Gastroesophageal sphincter (tissue), 4 donors: ENCODE measurements at regions not wholly inside any gene's neighbourhood (a gene's known extent, or its start where the extent isn't known, plus 50 kb on each side); places are given as distances from the start of the nearest gene placed in this dataset.
"Not testable (repeated sequence)": the region's sequence is repeated elsewhere in the genome, so short reads cannot be mapped to it uniquely, and the experiment has no call there.

Experiments used
- ATAC-seq: fragments of 150-250 bp; one replicate; pipeline ENCODE4 v1.9.1; 2016; ENCODE audit warnings: mild to moderate bottlenecking, moderate library complexity
- H3K27ac ChIP-seq, 4 donors: fragments of 200-600 bp; sonication (generic) in 3 of 4; 1 replicate in 3 of 4; 2 replicates in 1 of 4; pipeline ENCODE4 v1.5.1; 2016 to 2019
- H3K27me3 ChIP-seq: fragments of 200-600 bp; sonication (generic); one replicate; pipeline ENCODE4 v1.5.1; 2019
- H3K36me3 ChIP-seq, 2 donors: fragments of 200-600 bp; sonication (generic); one replicate each; pipeline ENCODE4 v1.5.1; 2019; ENCODE audit warnings: control low read depth in 1 of 2
- H3K4me1 ChIP-seq, 3 donors: fragments of 200-600 bp; sonication (generic); 1 replicate in 2 of 3; 2 replicates in 1 of 3; pipeline ENCODE4 v1.5.1; 2016 to 2019; ENCODE audit warnings: control low read depth in 2 of 3
- H3K4me3 ChIP-seq, 2 donors: fragments of 200-600 bp; sonication (generic); one replicate each; pipeline ENCODE4 v1.5.1; 2019; ENCODE audit warnings: mild to moderate bottlenecking in 1 of 2, moderate library complexity in 1 of 2
- H3K9me3 ChIP-seq, 3 donors: fragments of 200-600 bp; sonication (generic); one replicate each; pipeline ENCODE4 v1.5.1; 2017 to 2019; ENCODE audit warnings: control low read depth in 2 of 3
- EP300 ChIP-seq: sonication (generic); formaldehyde crosslinking; IDR thresholded peaks from one replicate; pipeline ENCODE4 v1.6.1; 2017; ENCODE audit warnings: antibody characterized with exemption, mild to moderate bottlenecking
- POLR2A ChIP-seq, 2 donors: fragments of 450-650 bp; IDR thresholded peaks; one replicate each; pipeline ENCODE4 v1.6.1; 2017; ENCODE audit warnings: antibody characterized with exemption in 2 of 2, mild to moderate bottlenecking in 2 of 2, moderate library complexity in 1 of 2
- POLR2AphosphoS5 ChIP-seq: sonication (generic); formaldehyde crosslinking; IDR thresholded peaks from one replicate; pipeline ENCODE4 v1.6.1; 2017; ENCODE audit warnings: antibody characterized with exemption
- WGBS, 2 donors: methylation state at CpG; one replicate each; pipeline ENCODE4 v1.1.5; 2018; ENCODE audit warnings: low coverage in 1 of 2; 5-methylcytosine and 5-hydroxymethylcytosine counted together
- TF ChIP-seq, protein P1 (sequence below), 4 experiments: fragments of 200-600 bp in 2 of 4; fragments of 450-650 bp in 2 of 4; sonication (generic) in 1 of 4; IDR thresholded peaks; one replicate each; pipeline ENCODE4 v1.5.1; 2017 to 2019; ENCODE audit warnings: antibody characterized with exemption in 4 of 4, mild to moderate bottlenecking in 2 of 4, moderate library complexity in 2 of 4

DNA sequence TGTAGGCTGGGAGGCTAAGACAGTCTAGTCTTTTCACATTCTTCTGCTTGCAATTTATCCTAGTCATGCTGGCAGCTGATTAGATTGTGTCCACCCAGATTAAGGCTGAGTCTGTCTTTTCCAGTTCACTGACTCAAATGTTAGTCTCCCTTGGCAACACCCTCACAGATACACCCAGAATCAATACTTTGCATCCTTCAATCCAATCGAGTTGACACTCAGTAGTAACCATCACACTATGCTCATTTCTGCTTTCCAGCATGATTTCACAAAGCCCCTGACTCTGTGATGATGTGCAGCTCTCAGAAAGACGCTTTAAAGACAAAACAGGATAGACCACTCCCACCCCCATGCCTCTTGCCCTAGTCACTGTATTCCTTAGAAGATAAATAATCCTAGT, 693.0 kb downstream of the HTR1B start:
- Histone ChIP-seq H3K4me1 (peaks cover 0 to 10% (median 0%) of the 10 kb centered on the region in 3 donors), H3K36me3 (no peaks in the 10 kb centered on the region), H3K4me3 (no peak overlapping the region), H3K9me3 (no peaks in the 10 kb centered on the region), H3K27me3 (no peaks in the 10 kb centered on the region), H3K27ac (no peak overlapping the region)
- WGBS, 2 donors: 63 to 64% methylated on average over 2 of the region's 2 CpGs
- no peak for TF ChIP-seq POLR2A (IDR thresholded peaks at IDR 0.05)
- no peak for TF ChIP-seq EP300
- TF ChIP-seq POLR2AphosphoS5: no peak
- TF ChIP-seq, protein P1, sequence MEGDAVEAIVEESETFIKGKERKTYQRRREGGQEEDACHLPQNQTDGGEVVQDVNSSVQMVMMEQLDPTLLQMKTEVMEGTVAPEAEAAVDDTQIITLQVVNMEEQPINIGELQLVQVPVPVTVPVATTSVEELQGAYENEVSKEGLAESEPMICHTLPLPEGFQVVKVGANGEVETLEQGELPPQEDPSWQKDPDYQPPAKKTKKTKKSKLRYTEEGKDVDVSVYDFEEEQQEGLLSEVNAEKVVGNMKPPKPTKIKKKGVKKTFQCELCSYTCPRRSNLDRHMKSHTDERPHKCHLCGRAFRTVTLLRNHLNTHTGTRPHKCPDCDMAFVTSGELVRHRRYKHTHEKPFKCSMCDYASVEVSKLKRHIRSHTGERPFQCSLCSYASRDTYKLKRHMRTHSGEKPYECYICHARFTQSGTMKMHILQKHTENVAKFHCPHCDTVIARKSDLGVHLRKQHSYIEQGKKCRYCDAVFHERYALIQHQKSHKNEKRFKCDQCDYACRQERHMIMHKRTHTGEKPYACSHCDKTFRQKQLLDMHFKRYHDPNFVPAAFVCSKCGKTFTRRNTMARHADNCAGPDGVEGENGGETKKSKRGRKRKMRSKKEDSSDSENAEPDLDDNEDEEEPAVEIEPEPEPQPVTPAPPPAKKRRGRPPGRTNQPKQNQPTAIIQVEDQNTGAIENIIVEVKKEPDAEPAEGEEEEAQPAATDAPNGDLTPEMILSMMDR (IDR thresholded peaks at IDR 0.05): no peak
- no peak for ATAC-seq

DNA sequence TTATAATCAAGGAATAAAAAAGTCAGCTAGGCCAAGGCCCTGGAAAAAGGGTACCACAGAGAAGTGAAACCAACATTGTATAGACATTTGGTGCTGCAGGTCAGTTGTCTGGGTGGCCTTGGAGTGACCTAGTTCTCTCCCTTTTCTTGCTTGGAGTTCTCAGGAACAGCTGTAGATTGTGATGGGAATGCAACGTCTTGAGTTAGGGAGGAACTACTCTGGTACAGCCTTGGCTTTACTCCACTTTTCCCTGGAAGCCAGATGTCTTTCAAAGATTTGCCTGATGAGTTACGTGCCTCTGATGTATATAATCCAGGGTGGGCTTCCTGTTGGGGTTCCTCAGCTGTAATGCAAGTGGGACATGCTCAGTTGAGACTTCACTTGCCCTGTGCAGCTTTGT, 694.7 kb downstream of the HTR1B start:
- H3K4me3 ChIP-seq: no peak overlapping the region
- H3K4me1 ChIP-seq: peaks cover 0 to 10% (median 0%) of the 10 kb centered on the region in 3 donors
- H3K27me3 ChIP-seq: no peaks in the 10 kb centered on the region
- no peak for ATAC-seq
- no peak for TF ChIP-seq POLR2AphosphoS5
- no peak for TF ChIP-seq EP300
- TF ChIP-seq POLR2A (IDR thresholded peaks at IDR 0.05): no peak
- TF ChIP-seq, protein P1 (IDR thresholded peaks at IDR 0.05): no peak
- H3K27ac ChIP-seq: no peak overlapping the region
- 51% methylated on average over 2 of the region's 2 CpGs; no CpG with 5 or more reads in 1 of the 2 donors for WGBS, 2 donors
- H3K9me3 ChIP-seq: no peaks in the 10 kb centered on the region
- no peaks in the 10 kb centered on the region for H3K36me3 ChIP-seq

DNA sequence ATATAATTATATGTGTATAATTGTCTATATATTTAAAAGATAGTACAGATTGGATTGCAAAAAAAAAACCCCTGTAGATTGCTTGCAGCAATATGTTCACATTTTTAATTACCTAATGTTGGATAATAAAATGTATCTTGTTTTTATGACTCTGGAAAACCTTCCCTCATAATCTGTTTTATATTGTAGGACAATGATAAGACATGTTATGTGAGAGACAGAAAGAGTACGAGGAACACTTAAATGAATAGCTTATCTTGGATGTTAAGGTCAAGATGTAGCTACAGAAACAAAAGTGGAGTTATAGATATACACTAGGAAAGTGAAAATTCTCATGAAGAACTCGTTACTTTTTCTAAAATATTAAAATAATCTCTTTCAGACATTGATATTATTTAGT, 691.6 kb upstream of the IMPG1 start:
- ATAC-seq: no peak
- H3K4me3 ChIP-seq: no peak overlapping the region
- H3K27ac ChIP-seq: no peak overlapping the region
- WGBS, 2 donors: 50 to 78% methylated on average over 2 of the region's 2 CpGs
- no peaks in the 10 kb centered on the region for H3K27me3 ChIP-seq
- no peaks in the 10 kb centered on the region for H3K36me3 ChIP-seq
- H3K9me3 ChIP-seq: no peaks in the 10 kb centered on the region
- H3K4me1 ChIP-seq: no peaks in the 10 kb centered on the region
- no peak for TF ChIP-seq POLR2AphosphoS5
- TF ChIP-seq EP300: no peak
- no peak for TF ChIP-seq POLR2A (IDR thresholded peaks at IDR 0.05)
- TF ChIP-seq, protein P1 (IDR thresholded peaks at IDR 0.05): no peak

DNA sequence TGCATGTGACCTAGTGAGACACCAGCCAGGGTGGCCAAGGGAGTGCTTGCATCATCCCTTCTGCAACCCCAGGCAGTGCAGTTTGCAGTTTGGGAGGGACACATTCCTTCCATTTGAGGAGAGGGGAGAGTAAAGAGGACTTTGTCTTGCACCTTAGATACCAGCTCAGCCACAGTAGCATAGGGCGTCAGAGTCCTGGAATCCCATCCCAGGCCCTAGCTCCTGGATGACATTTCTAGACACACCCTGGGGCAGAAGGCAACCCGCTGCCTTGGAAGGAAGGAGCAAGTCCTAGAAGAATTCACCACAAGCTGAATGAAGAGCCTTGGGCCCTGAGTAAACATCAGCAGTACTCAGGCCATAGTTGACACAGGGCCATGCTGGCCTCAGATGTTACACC, 680.4 kb upstream of the IMPG1 start:
- no peak for ATAC-seq
- H3K4me3 ChIP-seq: no peak overlapping the region
- no peaks in the 10 kb centered on the region for H3K27me3 ChIP-seq
- H3K4me1 ChIP-seq: no peaks in the 10 kb centered on the region
- no peak overlapping the region for H3K27ac ChIP-seq
- no CpG with 5 or more reads among the region's 2 CpGs for WGBS, 2 donors
- no peaks in the 10 kb centered on the region for H3K9me3 ChIP-seq
- H3K36me3 ChIP-seq: no peaks in the 10 kb centered on the region
- no peak for TF ChIP-seq POLR2AphosphoS5
- TF ChIP-seq, protein P1 (IDR thresholded peaks at IDR 0.05): no peak
- TF ChIP-seq POLR2A (IDR thresholded peaks at IDR 0.05): no peak
- no peak for TF ChIP-seq EP300

DNA sequence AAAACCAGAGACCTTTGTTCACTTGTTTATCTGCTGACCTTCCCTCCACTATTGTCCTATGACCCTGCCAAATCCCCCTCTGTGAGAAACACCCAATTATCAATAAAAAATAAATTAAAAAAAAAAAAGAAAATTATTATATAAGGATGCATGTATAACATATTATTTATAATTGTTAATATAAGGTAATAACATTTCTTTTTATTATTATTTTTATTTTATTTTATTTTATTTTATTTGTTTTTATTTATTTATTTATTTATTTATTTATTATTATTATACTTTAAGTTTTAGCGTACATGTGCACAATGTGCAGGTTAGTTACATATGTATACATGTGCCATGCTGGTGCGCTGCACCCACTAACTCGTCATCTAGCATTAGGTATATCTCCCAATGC, 672.9 kb upstream of the IMPG1 start:
- H3K27ac ChIP-seq, H3K4me1 ChIP-seq, H3K4me3 ChIP-seq, H3K27me3 ChIP-seq, ATAC-seq, H3K36me3 ChIP-seq: not testable (repeated sequence)
- peaks cover 0 to 13% (median 0%) of the 10 kb centered on the region in 3 donors for H3K9me3 ChIP-seq
- WGBS, 2 donors: 96 to 100% methylated on average over 2 to 3 of the region's 3 CpGs

DNA sequence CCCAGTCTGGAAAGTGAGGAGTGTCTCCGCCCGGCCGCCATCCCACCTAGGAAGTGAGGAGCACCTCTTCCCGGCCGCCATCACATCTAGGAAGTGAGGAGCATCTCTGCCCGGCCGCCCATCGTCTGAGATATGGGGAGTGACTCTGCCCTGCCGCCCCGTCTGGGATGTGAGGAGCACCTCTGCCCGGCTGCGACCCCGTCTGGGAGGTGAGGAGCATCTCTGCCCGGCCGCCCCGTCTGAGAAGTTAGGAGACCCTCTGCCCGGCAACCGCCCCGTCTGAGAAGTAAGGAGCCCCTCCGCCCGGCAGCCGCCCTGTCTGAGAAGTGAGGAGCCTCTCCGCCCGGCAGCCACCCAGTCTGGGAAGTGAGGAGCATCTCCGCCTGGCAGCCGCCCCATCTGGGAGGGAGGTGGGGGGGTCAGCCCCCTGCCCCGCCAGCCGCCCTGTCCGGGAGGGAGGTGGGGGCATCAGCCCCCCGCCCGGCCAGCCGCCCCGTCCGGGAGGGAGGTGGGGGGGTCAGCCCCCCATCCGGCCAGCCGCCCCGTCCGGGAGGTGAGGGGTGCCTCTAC, 671.8 kb upstream of the IMPG1 start:
- not testable (repeated sequence) for H3K36me3 ChIP-seq, H3K4me3 ChIP-seq, H3K27me3 ChIP-seq, H3K4me1 ChIP-seq, ATAC-seq, H3K27ac ChIP-seq
- peaks cover 0 to 13% (median 0%) of the 10 kb centered on the region in 3 donors for H3K9me3 ChIP-seq
- WGBS, 2 donors: no CpG with 5 or more reads among the region's 38 CpGs
